ENCODE measurements at regions not wholly inside any gene's neighbourhood (a gene's known extent, or its start where the extent isn't known, plus 50 kb on each side); places are given as distances from the start of the nearest gene placed in this dataset.

GRCh38 chr4:183842129-183842528 is 63.0 kb upstream of the STOX2 start:
- H3K9me3 Mint-ChIP-seq (ENCODE audit: unreplicated experiment): peaks cover 8% of the 10 kb centered on the region
- H3K27me3 Mint-ChIP-seq (ENCODE audit: low read depth, unreplicated experiment): no peaks in the 10 kb centered on the region

GRCh38 chr4:183843248-183843671 is 61.8 kb upstream of the STOX2 start:
- no peak for FAIRE-seq
- no peak overlapping the region for H3K27ac ChIP-seq (ENCODE audit: low read depth, low read length)
- H3K36me3 Mint-ChIP-seq (ENCODE audit: low read depth, unreplicated experiment): no peaks in the 10 kb centered on the region
- TF ChIP-seq EZH2 (IDR thresholded peaks at IDR 0.05; ENCODE audit: insufficient read depth, low read length) (no peak), CTCF (IDR thresholded peaks at IDR 0.05; ENCODE audit: insufficient read depth, low read depth, low read length) (no peak)
- no peak for DNase-seq (ENCODE audit: low read depth)
- H4K20me1 ChIP-seq (ENCODE audit: insufficient read depth, low read length): no peaks in the 10 kb centered on the region
- H3K27me3 Mint-ChIP-seq (ENCODE audit: low read depth, unreplicated experiment): no peaks in the 10 kb centered on the region
- H2AFZ ChIP-seq (ENCODE audit: low read depth, low read length): no peak overlapping the region
- H3K4me3 Mint-ChIP-seq (ENCODE audit: unreplicated experiment): no peak overlapping the region
- no peaks in the 10 kb centered on the region for H3K4me1 Mint-ChIP-seq (ENCODE audit: low read depth, unreplicated experiment)
- no peak overlapping the region for H3K4me2 ChIP-seq (ENCODE audit: low read length)
- no peak overlapping the region for H3K4me3 ChIP-seq (ENCODE audit: insufficient read depth, low read depth, low read length)
- H3K79me2 ChIP-seq (ENCODE audit: insufficient read depth, low read length): no peaks in the 10 kb centered on the region
- H3K27me3 ChIP-seq (ENCODE audit: insufficient read depth, low read length): peaks cover 2% of the 10 kb centered on the region
- no peak overlapping the region for H3K9ac ChIP-seq (ENCODE audit: low read length)
- no peaks in the 10 kb centered on the region for H3K4me1 ChIP-seq (ENCODE audit: insufficient read depth, low read length)
- H3K27ac Mint-ChIP-seq (ENCODE audit: unreplicated experiment): no peak overlapping the region
- no peaks in the 10 kb centered on the region for H3K9me3 ChIP-seq (ENCODE audit: insufficient read depth, low read depth, low read length)
- no peaks in the 10 kb centered on the region for H3K36me3 ChIP-seq (ENCODE audit: insufficient read depth, low read length)
- H3K9me3 Mint-ChIP-seq (ENCODE audit: unreplicated experiment): peaks cover 12% of the 10 kb centered on the region

More at GRCh38 chr4:183842129-183842528, 63.0 kb upstream of the STOX2 start:
- Mint-ChIP-seq H3K4me3 (ENCODE audit: unreplicated experiment) (no peak overlapping the region), H3K27ac (ENCODE audit: unreplicated experiment) (no peak overlapping the region), H3K36me3 (ENCODE audit: low read depth, unreplicated experiment) (no peaks in the 10 kb centered on the region), H3K4me1 (ENCODE audit: low read depth, unreplicated experiment) (no peaks in the 10 kb centered on the region)
- Histone ChIP-seq H2AFZ (ENCODE audit: low read depth, low read length) (no peak overlapping the region), H3K27ac (ENCODE audit: low read depth, low read length) (no peak overlapping the region), H3K27me3 (ENCODE audit: insufficient read depth, low read length) (peaks cover 2% of the 10 kb centered on the region), H3K36me3 (ENCODE audit: insufficient read depth, low read length) (no peaks in the 10 kb centered on the region), H3K9ac (ENCODE audit: low read length) (no peak overlapping the region), H3K4me3 (ENCODE audit: insufficient read depth, low read depth, low read length) (no peak overlapping the region), H4K20me1 (ENCODE audit: insufficient read depth, low read length) (no peaks in the 10 kb centered on the region), H3K79me2 (ENCODE audit: insufficient read depth, low read length) (no peaks in the 10 kb centered on the region), H3K4me1 (ENCODE audit: insufficient read depth, low read length) (no peaks in the 10 kb centered on the region), H3K9me3 (ENCODE audit: insufficient read depth, low read depth, low read length) (no peaks in the 10 kb centered on the region), H3K4me2 (ENCODE audit: low read length) (no peak overlapping the region)
- FAIRE-seq (no peak), DNase-seq (ENCODE audit: low read depth) (no peak)
- no peak for TF ChIP-seq EZH2 (IDR thresholded peaks at IDR 0.05; ENCODE audit: insufficient read depth, low read length)
- TF ChIP-seq CTCF (IDR thresholded peaks at IDR 0.05; ENCODE audit: insufficient read depth, low read depth, low read length): no peak

GRCh38 chr4:183846951-183847350 is 58.2 kb upstream of the STOX2 start:
- Histone ChIP-seq H3K27me3 (ENCODE audit: insufficient read depth, low read length) (peaks cover 2% of the 10 kb centered on the region), H3K36me3 (ENCODE audit: insufficient read depth, low read length) (no peaks in the 10 kb centered on the region), H3K4me1 (ENCODE audit: insufficient read depth, low read length) (no peaks in the 10 kb centered on the region), H3K9ac (ENCODE audit: low read length) (no peak overlapping the region), H3K9me3 (ENCODE audit: insufficient read depth, low read depth, low read length) (no peaks in the 10 kb centered on the region), H3K4me3 (ENCODE audit: insufficient read depth, low read depth, low read length) (no peak overlapping the region), H3K4me2 (ENCODE audit: low read length) (no peak overlapping the region), H3K79me2 (ENCODE audit: insufficient read depth, low read length) (no peaks in the 10 kb centered on the region), H3K27ac (ENCODE audit: low read depth, low read length) (no peak overlapping the region), H2AFZ (ENCODE audit: low read depth, low read length) (no peak overlapping the region), H4K20me1 (ENCODE audit: insufficient read depth, low read length) (no peaks in the 10 kb centered on the region)
- no peak overlapping the region for H3K27ac Mint-ChIP-seq (ENCODE audit: unreplicated experiment)
- peaks cover 15% of the 10 kb centered on the region for H3K9me3 Mint-ChIP-seq (ENCODE audit: unreplicated experiment)
- H3K4me1 Mint-ChIP-seq (ENCODE audit: low read depth, unreplicated experiment): no peaks in the 10 kb centered on the region
- H3K4me3 Mint-ChIP-seq (ENCODE audit: unreplicated experiment): no peak overlapping the region
- no peak for FAIRE-seq
- peaks cover 3% of the 10 kb centered on the region for H3K36me3 Mint-ChIP-seq (ENCODE audit: low read depth, unreplicated experiment)
- DNase-seq (ENCODE audit: low read depth): no peak
- peaks cover 11% of the 10 kb centered on the region for H3K27me3 Mint-ChIP-seq (ENCODE audit: low read depth, unreplicated experiment)
- no peak for TF ChIP-seq CTCF (IDR thresholded peaks at IDR 0.05; ENCODE audit: insufficient read depth, low read depth, low read length)
- no peak for TF ChIP-seq EZH2 (IDR thresholded peaks at IDR 0.05; ENCODE audit: insufficient read depth, low read length)
